ENCODE measurements at regions not wholly inside any gene's neighbourhood (a gene's known extent, or its start where the extent isn't known, plus 50 kb on each side); places are given as distances from the start of the nearest gene placed in this dataset.

DNA sequence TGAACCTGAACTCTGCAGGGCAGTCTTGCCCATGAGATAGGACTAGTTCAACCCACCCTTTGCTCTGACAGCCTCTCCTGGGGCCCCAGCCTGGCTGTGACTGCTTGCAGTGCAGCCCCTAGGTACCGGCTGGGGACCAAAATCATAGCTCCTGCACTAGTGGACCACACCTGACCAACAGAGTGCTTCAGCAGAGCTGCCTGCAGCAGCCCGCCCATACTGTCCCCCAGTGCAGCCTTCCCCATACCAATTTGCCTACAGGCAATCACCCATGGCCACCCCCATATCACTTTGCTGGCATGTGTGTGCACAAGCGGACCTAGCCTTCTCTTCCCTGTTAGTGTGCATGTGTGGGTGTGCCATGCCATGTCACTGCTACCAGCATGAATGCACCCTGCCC, 347.6 kb upstream of the MPDZ start (continued):
- TF ChIP-seq CHD4 (IDR thresholded peaks at IDR 0.05; ENCODE audit: insufficient read depth, insufficient replicate concordance, low read depth, low read length, poor library complexity, severe bottlenecking) (no peak), ZNF717 (CRISPR knock-in tag; IDR thresholded peaks at IDR 0.05) (no peak), NFE2 (IDR thresholded peaks at IDR 0.05; ENCODE audit: low read depth) (no peak), MEF2D (tag; conservative IDR thresholded peaks at IDR 0.05; ENCODE audit: low read depth) (no peak), CBX3 (IDR thresholded peaks at IDR 0.05; ENCODE audit: borderline replicate concordance in 1 of 2, low read length in 2 of 2) (no peak)
- TF ChIP-seq, protein P1, sequence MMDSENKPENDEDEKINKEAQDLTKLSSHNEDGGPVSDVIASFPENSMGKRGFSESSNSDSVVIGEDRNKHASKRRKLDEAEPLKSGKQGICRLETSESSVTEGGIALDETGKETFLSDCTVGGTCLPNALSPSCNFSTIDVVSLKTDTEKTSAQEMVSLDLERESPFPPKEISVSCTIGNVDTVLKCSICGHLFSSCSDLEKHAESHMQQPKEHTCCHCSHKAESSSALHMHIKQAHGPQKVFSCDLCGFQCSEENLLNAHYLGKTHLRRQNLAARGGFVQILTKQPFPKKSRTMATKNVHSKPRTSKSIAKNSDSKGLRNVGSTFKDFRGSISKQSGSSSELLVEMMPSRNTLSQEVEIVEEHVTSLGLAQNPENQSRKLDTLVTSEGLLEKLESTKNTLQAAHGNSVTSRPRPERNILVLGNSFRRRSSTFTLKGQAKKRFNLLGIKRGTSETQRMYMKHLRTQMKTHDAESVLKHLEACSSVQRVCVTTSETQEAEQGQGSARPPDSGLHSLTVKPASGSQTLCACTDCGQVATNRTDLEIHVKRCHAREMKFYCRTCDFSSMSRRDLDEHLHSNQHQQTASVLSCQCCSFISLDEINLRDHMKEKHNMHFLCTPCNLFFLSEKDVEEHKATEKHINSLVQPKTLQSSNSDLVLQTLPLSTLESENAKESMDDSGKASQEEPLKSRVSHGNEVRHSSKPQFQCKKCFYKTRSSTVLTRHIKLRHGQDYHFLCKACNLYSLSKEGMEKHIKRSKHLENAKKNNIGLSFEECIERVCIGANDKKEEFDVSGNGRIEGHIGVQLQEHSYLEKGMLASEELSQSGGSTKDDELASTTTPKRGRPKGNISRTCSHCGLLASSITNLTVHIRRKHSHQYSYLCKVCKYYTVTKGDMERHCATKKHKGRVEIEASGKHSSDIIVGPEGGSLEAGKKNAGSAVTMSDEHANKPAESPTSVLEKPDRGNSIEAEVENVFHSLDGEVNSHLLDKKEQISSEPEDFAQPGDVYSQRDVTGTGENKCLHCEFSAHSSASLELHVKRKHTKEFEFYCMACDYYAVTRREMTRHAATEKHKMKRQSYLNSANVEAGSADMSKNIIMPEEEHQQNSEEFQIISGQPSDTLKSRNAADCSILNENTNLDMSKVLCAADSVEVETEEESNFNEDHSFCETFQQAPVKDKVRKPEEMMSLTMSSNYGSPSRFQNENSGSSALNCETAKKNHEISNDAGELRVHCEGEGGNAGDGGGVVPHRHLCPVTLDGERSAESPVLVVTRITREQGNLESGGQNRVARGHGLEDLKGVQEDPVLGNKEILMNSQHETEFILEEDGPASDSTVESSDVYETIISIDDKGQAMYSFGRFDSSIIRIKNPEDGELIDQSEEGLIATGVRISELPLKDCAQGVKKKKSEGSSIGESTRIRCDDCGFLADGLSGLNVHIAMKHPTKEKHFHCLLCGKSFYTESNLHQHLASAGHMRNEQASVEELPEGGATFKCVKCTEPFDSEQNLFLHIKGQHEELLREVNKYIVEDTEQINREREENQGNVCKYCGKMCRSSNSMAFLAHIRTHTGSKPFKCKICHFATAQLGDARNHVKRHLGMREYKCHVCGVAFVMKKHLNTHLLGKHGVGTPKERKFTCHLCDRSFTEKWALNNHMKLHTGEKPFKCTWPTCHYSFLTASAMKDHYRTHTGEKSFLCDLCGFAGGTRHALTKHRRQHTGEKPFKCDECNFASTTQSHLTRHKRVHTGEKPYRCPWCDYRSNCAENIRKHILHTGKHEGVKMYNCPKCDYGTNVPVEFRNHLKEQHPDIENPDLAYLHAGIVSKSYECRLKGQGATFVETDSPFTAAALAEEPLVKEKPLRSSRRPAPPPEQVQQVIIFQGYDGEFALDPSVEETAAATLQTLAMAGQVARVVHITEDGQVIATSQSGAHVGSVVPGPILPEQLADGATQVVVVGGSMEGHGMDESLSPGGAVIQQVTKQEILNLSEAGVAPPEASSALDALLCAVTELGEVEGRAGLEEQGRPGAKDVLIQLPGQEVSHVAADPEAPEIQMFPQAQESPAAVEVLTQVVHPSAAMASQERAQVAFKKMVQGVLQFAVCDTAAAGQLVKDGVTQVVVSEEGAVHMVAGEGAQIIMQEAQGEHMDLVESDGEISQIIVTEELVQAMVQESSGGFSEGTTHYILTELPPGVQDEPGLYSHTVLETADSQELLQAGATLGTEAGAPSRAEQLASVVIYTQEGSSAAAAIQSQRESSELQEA (IDR thresholded peaks at IDR 0.05; ENCODE audit: low read depth) = no peak
- TF ChIP-seq, protein P2, sequence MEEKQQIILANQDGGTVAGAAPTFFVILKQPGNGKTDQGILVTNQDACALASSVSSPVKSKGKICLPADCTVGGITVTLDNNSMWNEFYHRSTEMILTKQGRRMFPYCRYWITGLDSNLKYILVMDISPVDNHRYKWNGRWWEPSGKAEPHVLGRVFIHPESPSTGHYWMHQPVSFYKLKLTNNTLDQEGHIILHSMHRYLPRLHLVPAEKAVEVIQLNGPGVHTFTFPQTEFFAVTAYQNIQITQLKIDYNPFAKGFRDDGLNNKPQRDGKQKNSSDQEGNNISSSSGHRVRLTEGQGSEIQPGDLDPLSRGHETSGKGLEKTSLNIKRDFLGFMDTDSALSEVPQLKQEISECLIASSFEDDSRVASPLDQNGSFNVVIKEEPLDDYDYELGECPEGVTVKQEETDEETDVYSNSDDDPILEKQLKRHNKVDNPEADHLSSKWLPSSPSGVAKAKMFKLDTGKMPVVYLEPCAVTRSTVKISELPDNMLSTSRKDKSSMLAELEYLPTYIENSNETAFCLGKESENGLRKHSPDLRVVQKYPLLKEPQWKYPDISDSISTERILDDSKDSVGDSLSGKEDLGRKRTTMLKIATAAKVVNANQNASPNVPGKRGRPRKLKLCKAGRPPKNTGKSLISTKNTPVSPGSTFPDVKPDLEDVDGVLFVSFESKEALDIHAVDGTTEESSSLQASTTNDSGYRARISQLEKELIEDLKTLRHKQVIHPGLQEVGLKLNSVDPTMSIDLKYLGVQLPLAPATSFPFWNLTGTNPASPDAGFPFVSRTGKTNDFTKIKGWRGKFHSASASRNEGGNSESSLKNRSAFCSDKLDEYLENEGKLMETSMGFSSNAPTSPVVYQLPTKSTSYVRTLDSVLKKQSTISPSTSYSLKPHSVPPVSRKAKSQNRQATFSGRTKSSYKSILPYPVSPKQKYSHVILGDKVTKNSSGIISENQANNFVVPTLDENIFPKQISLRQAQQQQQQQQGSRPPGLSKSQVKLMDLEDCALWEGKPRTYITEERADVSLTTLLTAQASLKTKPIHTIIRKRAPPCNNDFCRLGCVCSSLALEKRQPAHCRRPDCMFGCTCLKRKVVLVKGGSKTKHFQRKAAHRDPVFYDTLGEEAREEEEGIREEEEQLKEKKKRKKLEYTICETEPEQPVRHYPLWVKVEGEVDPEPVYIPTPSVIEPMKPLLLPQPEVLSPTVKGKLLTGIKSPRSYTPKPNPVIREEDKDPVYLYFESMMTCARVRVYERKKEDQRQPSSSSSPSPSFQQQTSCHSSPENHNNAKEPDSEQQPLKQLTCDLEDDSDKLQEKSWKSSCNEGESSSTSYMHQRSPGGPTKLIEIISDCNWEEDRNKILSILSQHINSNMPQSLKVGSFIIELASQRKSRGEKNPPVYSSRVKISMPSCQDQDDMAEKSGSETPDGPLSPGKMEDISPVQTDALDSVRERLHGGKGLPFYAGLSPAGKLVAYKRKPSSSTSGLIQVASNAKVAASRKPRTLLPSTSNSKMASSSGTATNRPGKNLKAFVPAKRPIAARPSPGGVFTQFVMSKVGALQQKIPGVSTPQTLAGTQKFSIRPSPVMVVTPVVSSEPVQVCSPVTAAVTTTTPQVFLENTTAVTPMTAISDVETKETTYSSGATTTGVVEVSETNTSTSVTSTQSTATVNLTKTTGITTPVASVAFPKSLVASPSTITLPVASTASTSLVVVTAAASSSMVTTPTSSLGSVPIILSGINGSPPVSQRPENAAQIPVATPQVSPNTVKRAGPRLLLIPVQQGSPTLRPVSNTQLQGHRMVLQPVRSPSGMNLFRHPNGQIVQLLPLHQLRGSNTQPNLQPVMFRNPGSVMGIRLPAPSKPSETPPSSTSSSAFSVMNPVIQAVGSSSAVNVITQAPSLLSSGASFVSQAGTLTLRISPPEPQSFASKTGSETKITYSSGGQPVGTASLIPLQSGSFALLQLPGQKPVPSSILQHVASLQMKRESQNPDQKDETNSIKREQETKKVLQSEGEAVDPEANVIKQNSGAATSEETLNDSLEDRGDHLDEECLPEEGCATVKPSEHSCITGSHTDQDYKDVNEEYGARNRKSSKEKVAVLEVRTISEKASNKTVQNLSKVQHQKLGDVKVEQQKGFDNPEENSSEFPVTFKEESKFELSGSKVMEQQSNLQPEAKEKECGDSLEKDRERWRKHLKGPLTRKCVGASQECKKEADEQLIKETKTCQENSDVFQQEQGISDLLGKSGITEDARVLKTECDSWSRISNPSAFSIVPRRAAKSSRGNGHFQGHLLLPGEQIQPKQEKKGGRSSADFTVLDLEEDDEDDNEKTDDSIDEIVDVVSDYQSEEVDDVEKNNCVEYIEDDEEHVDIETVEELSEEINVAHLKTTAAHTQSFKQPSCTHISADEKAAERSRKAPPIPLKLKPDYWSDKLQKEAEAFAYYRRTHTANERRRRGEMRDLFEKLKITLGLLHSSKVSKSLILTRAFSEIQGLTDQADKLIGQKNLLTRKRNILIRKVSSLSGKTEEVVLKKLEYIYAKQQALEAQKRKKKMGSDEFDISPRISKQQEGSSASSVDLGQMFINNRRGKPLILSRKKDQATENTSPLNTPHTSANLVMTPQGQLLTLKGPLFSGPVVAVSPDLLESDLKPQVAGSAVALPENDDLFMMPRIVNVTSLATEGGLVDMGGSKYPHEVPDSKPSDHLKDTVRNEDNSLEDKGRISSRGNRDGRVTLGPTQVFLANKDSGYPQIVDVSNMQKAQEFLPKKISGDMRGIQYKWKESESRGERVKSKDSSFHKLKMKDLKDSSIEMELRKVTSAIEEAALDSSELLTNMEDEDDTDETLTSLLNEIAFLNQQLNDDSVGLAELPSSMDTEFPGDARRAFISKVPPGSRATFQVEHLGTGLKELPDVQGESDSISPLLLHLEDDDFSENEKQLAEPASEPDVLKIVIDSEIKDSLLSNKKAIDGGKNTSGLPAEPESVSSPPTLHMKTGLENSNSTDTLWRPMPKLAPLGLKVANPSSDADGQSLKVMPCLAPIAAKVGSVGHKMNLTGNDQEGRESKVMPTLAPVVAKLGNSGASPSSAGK (IDR thresholded peaks at IDR 0.05) = no peak

All from K562 (cell line).